Astrocyte (in vitro differentiated cells and primary cell): ENCODE measurements at regions not wholly inside any gene's neighbourhood (a gene's known extent, or its start where the extent isn't known, plus 50 kb on each side); places are given as distances from the start of the nearest gene placed in this dataset.

Source experiments
- DNase-seq: peaks from one replicate; pipeline ENCODE4 v3.0.0-alpha.2; 2010; ENCODE audit warnings: low read depth
- FAIRE-seq: peaks from 2 replicates; lab custom pipeline; 2011; peaks lifted over from hg19 to GRCh38; lab: Jason Lieb, UNC
- H2AFZ ChIP-seq: 2 replicates; pipeline ENCODE4 v1.6.0; 2012; ENCODE audit warnings: low read depth, low read length, inconsistent platforms
- H3K27ac ChIP-seq: 2 replicates; pipeline ENCODE4 v1.5.1; 2011; ENCODE audit warnings: low read depth, low read length, inconsistent platforms
- H3K27me3 ChIP-seq: 2 replicates; pipeline ENCODE4 v1.6.0; 2011; ENCODE audit warnings: low read length, inconsistent platforms; ENCODE audit not compliant: insufficient read depth
- H3K36me3 ChIP-seq: 2 replicates; pipeline ENCODE4 v1.5.1; 2011; ENCODE audit warnings: low read length, inconsistent platforms; ENCODE audit not compliant: insufficient read depth
- H3K4me1 ChIP-seq: 2 replicates; pipeline ENCODE4 v1.5.1; 2011; ENCODE audit warnings: low read length, inconsistent platforms; ENCODE audit not compliant: insufficient read depth
- H3K4me2 ChIP-seq: 2 replicates; pipeline ENCODE4 v1.6.0; 2012; ENCODE audit warnings: low read length, inconsistent platforms
- H3K4me3 ChIP-seq: 2 replicates; pipeline ENCODE4 v1.5.1; 2011; ENCODE audit warnings: low read depth, mild to moderate bottlenecking, low read length, inconsistent platforms; ENCODE audit not compliant: insufficient read depth
- H3K79me2 ChIP-seq: 2 replicates; pipeline ENCODE4 v1.6.0; 2012; ENCODE audit warnings: mild to moderate bottlenecking, low read length, inconsistent platforms; ENCODE audit not compliant: insufficient read depth
- H3K9ac ChIP-seq: 2 replicates; pipeline ENCODE4 v1.6.0; 2012; ENCODE audit warnings: mild to moderate bottlenecking, low read length, inconsistent platforms
- H3K9me3 ChIP-seq: 2 replicates; pipeline ENCODE4 v1.5.1; 2012; ENCODE audit warnings: low read depth, mild to moderate bottlenecking, low read length, inconsistent platforms; ENCODE audit not compliant: insufficient read depth
- H4K20me1 ChIP-seq: 2 replicates; pipeline ENCODE4 v1.6.0; 2012; ENCODE audit warnings: low read length, inconsistent platforms; ENCODE audit not compliant: insufficient read depth
- H3K27ac Mint-ChIP-seq: one replicate; pipeline ENCODE4 v1.8.0; 2021; ENCODE audit warnings: mild to moderate bottlenecking, mixed read lengths; ENCODE audit not compliant: unreplicated experiment
- H3K27me3 Mint-ChIP-seq: one replicate; pipeline ENCODE4 v1.8.0; 2021; ENCODE audit warnings: low read depth, mixed read lengths; ENCODE audit not compliant: unreplicated experiment
- H3K36me3 Mint-ChIP-seq: one replicate; pipeline ENCODE4 v1.8.0; 2021; ENCODE audit warnings: low read depth, mixed read lengths; ENCODE audit not compliant: unreplicated experiment
- H3K4me1 Mint-ChIP-seq: one replicate; pipeline ENCODE4 v1.8.0; 2021; ENCODE audit warnings: low read depth, mixed read lengths; ENCODE audit not compliant: unreplicated experiment
- H3K4me3 Mint-ChIP-seq: one replicate; pipeline ENCODE4 v1.8.0; 2021; ENCODE audit warnings: mild to moderate bottlenecking, moderate library complexity, mixed read lengths; ENCODE audit not compliant: unreplicated experiment
- H3K9me3 Mint-ChIP-seq: one replicate; pipeline ENCODE4 v1.8.0; 2021; ENCODE audit warnings: mild to moderate bottlenecking, mixed read lengths; ENCODE audit not compliant: unreplicated experiment
- CTCF ChIP-seq: IDR thresholded peaks from 2 replicates; pipeline ENCODE4 v1.5.1; 2011; ENCODE audit warnings: low read depth, mild to moderate bottlenecking, inconsistent platforms, low read length, moderate library complexity; ENCODE audit not compliant: insufficient read depth
- EZH2 ChIP-seq: IDR thresholded peaks from 2 replicates; pipeline ENCODE4 v1.6.1; 2012; ENCODE audit warnings: mild to moderate bottlenecking, low read length, inconsistent platforms; ENCODE audit not compliant: insufficient read depth

DNA sequence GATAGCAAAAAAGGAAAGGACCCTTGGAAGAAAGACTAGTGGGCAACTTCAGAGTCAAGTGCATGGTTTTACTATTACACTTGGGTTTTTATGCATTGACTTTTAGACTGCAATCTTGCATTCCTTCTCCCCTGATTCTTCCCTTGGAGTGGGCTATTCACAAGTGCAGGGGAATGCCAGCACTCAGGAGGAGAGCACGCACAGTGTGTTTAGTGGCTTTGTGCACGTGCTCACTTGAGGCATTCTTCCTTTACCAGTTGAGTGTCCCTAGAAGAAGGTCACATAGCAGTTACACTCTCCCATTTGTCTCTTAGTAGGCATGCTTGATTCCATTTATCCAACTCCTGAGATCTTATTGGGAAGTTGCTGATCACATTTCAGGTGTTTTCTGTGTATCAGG lies 351.1 kb upstream of the HSFY2 start:
- DNase-seq, result no peak
- Histone ChIP-seq H4K20me1 (no peaks in the 10 kb centered on the region), H3K79me2 (no peaks in the 10 kb centered on the region), H3K9me3 (no peaks in the 10 kb centered on the region), H3K9ac (no peak overlapping the region), H3K4me1 (no peaks in the 10 kb centered on the region), H3K36me3 (no peaks in the 10 kb centered on the region), H3K27me3 (no peaks in the 10 kb centered on the region), H2AFZ (no peak overlapping the region), H3K4me3 (no peak overlapping the region), H3K4me2 (no peak overlapping the region), H3K27ac (no peak overlapping the region)
- Mint-ChIP-seq H3K27ac (no peak overlapping the region), H3K4me3 (no peak overlapping the region), H3K9me3 (no peaks in the 10 kb centered on the region), H3K36me3 (no peaks in the 10 kb centered on the region), H3K4me1 (no peaks in the 10 kb centered on the region), H3K27me3 (peaks cover 5% of the 10 kb centered on the region)
- FAIRE-seq, result no peak
- no peak for TF ChIP-seq EZH2

DNA sequence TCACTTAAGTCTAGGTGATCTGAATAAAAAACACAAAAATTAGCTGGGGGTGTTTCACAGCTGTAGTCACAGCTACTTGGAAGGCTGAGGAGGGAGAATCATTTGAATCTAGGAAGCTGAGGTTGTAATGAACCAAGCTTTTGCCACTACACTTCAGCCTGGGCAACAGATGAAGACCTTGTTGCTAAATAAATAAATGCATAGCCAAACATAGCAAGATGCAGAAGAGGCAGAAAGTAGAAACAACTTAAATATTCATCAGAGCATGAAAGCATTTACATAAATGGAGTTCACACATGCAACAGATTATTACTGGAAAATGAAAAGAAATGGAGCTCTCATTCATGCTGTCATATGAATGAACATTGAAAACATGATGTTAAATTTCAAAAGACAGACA lies 348.9 kb upstream of the HSFY2 start:
- H3K27ac Mint-ChIP-seq, result no peak overlapping the region
- no peak overlapping the region for H2AFZ ChIP-seq
- H3K9me3 Mint-ChIP-seq, result no peaks in the 10 kb centered on the region
- no peak for FAIRE-seq
- H3K36me3 Mint-ChIP-seq, result no peaks in the 10 kb centered on the region
- no peaks in the 10 kb centered on the region for H3K4me1 Mint-ChIP-seq
- no peaks in the 10 kb centered on the region for H4K20me1 ChIP-seq
- no peaks in the 10 kb centered on the region for H3K36me3 ChIP-seq
- no peak overlapping the region for H3K4me3 Mint-ChIP-seq
- no peaks in the 10 kb centered on the region for H3K4me1 ChIP-seq
- H3K27me3 ChIP-seq, result no peaks in the 10 kb centered on the region
- H3K27me3 Mint-ChIP-seq, result peaks cover 5% of the 10 kb centered on the region
- no peak overlapping the region for H3K4me2 ChIP-seq
- no peaks in the 10 kb centered on the region for H3K9me3 ChIP-seq
- TF ChIP-seq CTCF (no peak), EZH2 (no peak)
- H3K4me3 ChIP-seq, result no peak overlapping the region
- no peaks in the 10 kb centered on the region for H3K79me2 ChIP-seq
- no peak overlapping the region for H3K9ac ChIP-seq
- DNase-seq, result no peak
- H3K27ac ChIP-seq, result no peak overlapping the region

DNA sequence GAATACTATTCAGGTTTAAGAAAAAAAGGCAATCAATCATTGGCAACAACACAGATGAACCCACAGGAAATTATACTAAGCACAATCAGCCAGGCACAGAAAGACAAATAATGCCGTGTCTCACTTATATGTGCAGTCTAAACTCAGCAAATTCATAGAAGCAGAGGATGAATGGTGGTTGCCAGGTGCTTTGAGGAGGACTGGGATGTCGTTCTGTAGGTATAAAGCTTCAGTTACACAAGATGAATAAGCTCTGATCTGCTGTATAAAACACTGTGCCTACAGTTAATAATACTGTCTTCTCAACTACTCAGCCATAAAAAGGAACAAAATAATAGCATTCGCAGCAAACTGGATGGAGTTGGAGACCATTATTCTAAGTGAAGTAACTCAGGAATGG lies 324.8 kb upstream of the HSFY2 start:
- FAIRE-seq, result no peak

More for the DNA sequence above, 324.8 kb upstream of the HSFY2 start:
- TF ChIP-seq CTCF (no peak), EZH2 (no peak)
- H3K9ac ChIP-seq, result no peak overlapping the region
- no peak overlapping the region for H2AFZ ChIP-seq
- H3K4me3 Mint-ChIP-seq, result no peak overlapping the region
- no peaks in the 10 kb centered on the region for H3K36me3 Mint-ChIP-seq
- no peak overlapping the region for H3K4me2 ChIP-seq
- H3K9me3 ChIP-seq, result no peaks in the 10 kb centered on the region
- H3K27ac ChIP-seq, result no peak overlapping the region
- H3K79me2 ChIP-seq, result no peaks in the 10 kb centered on the region
- no peaks in the 10 kb centered on the region for H3K4me1 Mint-ChIP-seq
- H4K20me1 ChIP-seq, result no peaks in the 10 kb centered on the region
- peaks cover 2% of the 10 kb centered on the region for H3K27me3 Mint-ChIP-seq
- H3K9me3 Mint-ChIP-seq, result no peaks in the 10 kb centered on the region
- H3K4me3 ChIP-seq, result no peak overlapping the region
- no peaks in the 10 kb centered on the region for H3K36me3 ChIP-seq
- H3K27me3 ChIP-seq, result no peaks in the 10 kb centered on the region
- no peak for DNase-seq
- no peak overlapping the region for H3K27ac Mint-ChIP-seq
- no peaks in the 10 kb centered on the region for H3K4me1 ChIP-seq
